ENCODE measurements at regions not wholly inside any gene's neighbourhood (a gene's known extent, or its start where the extent isn't known, plus 50 kb on each side); places are given as distances from the start of the nearest gene placed in this dataset.

DNA sequence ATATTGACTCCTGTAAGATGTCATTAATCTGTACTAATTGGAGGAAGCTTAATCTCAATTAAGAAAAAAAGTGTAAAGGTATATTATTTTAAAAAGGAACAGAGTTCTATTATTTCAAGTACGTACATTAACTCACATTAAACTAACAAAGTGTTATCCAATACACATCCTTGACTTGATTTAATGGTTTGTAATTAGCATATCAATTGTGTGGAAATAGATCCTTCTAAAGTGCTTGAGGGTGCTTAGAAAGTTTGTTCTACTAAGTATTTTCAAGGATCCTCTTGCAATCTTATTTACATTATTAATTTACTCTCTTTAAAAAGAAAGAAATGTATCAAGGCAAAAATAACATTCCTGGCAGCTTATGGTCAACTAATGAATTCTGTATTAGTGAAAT is 720.3 kb downstream of the KCNJ3 start:
- no peak for TF ChIP-seq EZH2 (IDR thresholded peaks at IDR 0.05; ENCODE audit: low read length, missing control alignments)
- TF ChIP-seq, protein P1, sequence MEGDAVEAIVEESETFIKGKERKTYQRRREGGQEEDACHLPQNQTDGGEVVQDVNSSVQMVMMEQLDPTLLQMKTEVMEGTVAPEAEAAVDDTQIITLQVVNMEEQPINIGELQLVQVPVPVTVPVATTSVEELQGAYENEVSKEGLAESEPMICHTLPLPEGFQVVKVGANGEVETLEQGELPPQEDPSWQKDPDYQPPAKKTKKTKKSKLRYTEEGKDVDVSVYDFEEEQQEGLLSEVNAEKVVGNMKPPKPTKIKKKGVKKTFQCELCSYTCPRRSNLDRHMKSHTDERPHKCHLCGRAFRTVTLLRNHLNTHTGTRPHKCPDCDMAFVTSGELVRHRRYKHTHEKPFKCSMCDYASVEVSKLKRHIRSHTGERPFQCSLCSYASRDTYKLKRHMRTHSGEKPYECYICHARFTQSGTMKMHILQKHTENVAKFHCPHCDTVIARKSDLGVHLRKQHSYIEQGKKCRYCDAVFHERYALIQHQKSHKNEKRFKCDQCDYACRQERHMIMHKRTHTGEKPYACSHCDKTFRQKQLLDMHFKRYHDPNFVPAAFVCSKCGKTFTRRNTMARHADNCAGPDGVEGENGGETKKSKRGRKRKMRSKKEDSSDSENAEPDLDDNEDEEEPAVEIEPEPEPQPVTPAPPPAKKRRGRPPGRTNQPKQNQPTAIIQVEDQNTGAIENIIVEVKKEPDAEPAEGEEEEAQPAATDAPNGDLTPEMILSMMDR (conservative IDR thresholded peaks at IDR 0.05 in 1 of 2, IDR thresholded peaks at IDR 0.05 in 1 of 2; ENCODE audit: low read depth in 1 of 2, low read length in 2 of 2), result no peak

DNA sequence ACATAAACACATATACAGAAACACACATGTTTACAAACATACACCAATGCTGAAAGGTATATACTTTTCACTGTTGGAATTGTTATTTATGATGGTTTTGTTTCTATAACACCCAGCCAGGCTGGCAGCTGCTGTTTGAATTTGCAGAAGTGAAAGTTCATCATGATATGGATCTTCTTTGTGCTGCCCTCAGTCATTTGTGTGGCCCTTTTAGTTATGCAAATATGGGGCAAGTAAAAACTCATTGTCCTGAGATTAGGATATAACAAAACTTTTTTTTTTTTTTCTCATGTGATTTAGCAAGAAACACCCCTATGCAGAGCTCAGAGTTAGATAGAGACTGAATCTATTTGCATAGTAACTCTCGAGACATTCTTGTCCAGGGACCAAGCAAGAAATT is 714.1 kb downstream of the KCNJ3 start:
- Histone ChIP-seq H3K27me3 (ENCODE audit: control insufficient read depth, insufficient read depth, low read length) (no peaks in the 10 kb centered on the region), H3K27ac (ENCODE audit: insufficient read depth, low read length) (no peak overlapping the region), H3K4me3 (replicated peaks in 1 of 4; ENCODE audit: control extremely low read depth in 1 of 4, insufficient read depth in 1 of 4, low read depth in 3 of 4, low read length in 4 of 4) (no peak overlapping the region), H2AFZ (ENCODE audit: low read length) (no peak overlapping the region), H3K79me2 (ENCODE audit: control insufficient read depth, insufficient read depth, low read length) (no peaks in the 10 kb centered on the region), H4K20me1 (ENCODE audit: control insufficient read depth, extremely low read depth, insufficient read depth, low read length) (no peaks in the 10 kb centered on the region), H3K9me3 (ENCODE audit: control insufficient read depth, insufficient read depth, low read depth, low read length) (no peaks in the 10 kb centered on the region), H3K9ac (ENCODE audit: insufficient read depth, low read length) (no peak overlapping the region), H3K4me1 (ENCODE audit: control insufficient read depth, extremely low read depth, insufficient read depth, low read length) (no peaks in the 10 kb centered on the region), H3K36me3 (ENCODE audit: control insufficient read depth, insufficient read depth, low read length) (no peaks in the 10 kb centered on the region), H3K4me2 (ENCODE audit: extremely low read depth, insufficient read depth, low read length) (no peak overlapping the region)
- no peak for TF ChIP-seq EZH2 (IDR thresholded peaks at IDR 0.05; ENCODE audit: low read length, missing control alignments)
- TF ChIP-seq, protein P1 (conservative IDR thresholded peaks at IDR 0.05 in 1 of 2, IDR thresholded peaks at IDR 0.05 in 1 of 2; ENCODE audit: low read depth in 1 of 2, low read length in 2 of 2), result no peak
- DNase-seq (ENCODE audit: low read depth in 2 of 2), result no peak

More for the DNA sequence above, 720.3 kb downstream of the KCNJ3 start:
- H3K9ac ChIP-seq (ENCODE audit: insufficient read depth, low read length), result no peak overlapping the region
- H3K4me1 ChIP-seq (ENCODE audit: control insufficient read depth, extremely low read depth, insufficient read depth, low read length), result no peaks in the 10 kb centered on the region
- H3K4me3 ChIP-seq (replicated peaks in 1 of 4; ENCODE audit: control extremely low read depth in 1 of 4, insufficient read depth in 1 of 4, low read depth in 3 of 4, low read length in 4 of 4), result no peak overlapping the region
- no peaks in the 10 kb centered on the region for H3K9me3 ChIP-seq (ENCODE audit: control insufficient read depth, insufficient read depth, low read depth, low read length)
- no peaks in the 10 kb centered on the region for H4K20me1 ChIP-seq (ENCODE audit: control insufficient read depth, extremely low read depth, insufficient read depth, low read length)
- no peak for DNase-seq (ENCODE audit: low read depth in 2 of 2)
- H3K79me2 ChIP-seq (ENCODE audit: control insufficient read depth, insufficient read depth, low read length), result no peaks in the 10 kb centered on the region
- H3K27ac ChIP-seq (ENCODE audit: insufficient read depth, low read length), result no peak overlapping the region
- H3K36me3 ChIP-seq (ENCODE audit: control insufficient read depth, insufficient read depth, low read length), result no peaks in the 10 kb centered on the region
- H3K4me2 ChIP-seq (ENCODE audit: extremely low read depth, insufficient read depth, low read length), result no peak overlapping the region
- no peak overlapping the region for H2AFZ ChIP-seq (ENCODE audit: low read length)
- H3K27me3 ChIP-seq (ENCODE audit: control insufficient read depth, insufficient read depth, low read length), result no peaks in the 10 kb centered on the region

DNA sequence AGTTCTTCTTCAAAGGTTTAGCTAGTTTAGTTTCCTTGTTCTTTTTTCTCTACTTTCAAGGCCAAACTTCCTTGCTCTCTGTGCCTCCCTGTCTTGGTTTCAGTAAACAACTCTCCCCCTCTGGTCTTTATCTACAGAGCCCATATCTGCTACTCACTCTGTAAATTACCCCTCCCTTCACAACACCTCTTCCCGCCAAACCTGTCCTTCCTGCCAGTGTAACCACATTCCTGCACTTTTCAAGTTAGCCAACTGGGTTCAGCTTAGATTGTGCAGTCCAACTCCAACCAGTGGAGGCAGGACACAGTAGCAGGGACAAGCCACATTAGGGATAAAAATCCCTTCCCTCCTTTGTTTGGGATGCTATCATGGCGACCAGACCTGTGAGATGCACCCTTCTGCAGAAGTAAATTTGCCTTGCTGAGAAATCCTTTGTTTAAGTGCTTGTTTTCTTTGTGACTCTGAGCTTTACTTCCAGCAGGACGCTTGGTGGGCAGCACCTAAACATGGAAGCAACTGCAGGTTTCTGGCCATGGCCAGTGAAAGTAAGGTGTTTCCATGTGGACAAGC is 706.0 kb downstream of the KCNJ3 start:
- TF ChIP-seq, protein P1 (conservative IDR thresholded peaks at IDR 0.05 in 1 of 2, IDR thresholded peaks at IDR 0.05 in 1 of 2; ENCODE audit: low read depth in 1 of 2, low read length in 2 of 2), result no peak
- no peak for TF ChIP-seq EZH2 (IDR thresholded peaks at IDR 0.05; ENCODE audit: low read length, missing control alignments)
- no peaks in the 10 kb centered on the region for H3K4me1 ChIP-seq (ENCODE audit: control insufficient read depth, extremely low read depth, insufficient read depth, low read length)
- no peak overlapping the region for H3K9ac ChIP-seq (ENCODE audit: insufficient read depth, low read length)

More for the DNA sequence above, 706.0 kb downstream of the KCNJ3 start:
- H3K4me3 ChIP-seq (replicated peaks in 1 of 4; ENCODE audit: control extremely low read depth in 1 of 4, insufficient read depth in 1 of 4, low read depth in 3 of 4, low read length in 4 of 4), result no peak overlapping the region
- H3K36me3 ChIP-seq (ENCODE audit: control insufficient read depth, insufficient read depth, low read length), result no peaks in the 10 kb centered on the region
- H3K27ac ChIP-seq (ENCODE audit: insufficient read depth, low read length), result no peak overlapping the region
- no peak overlapping the region for H3K4me2 ChIP-seq (ENCODE audit: extremely low read depth, insufficient read depth, low read length)
- H2AFZ ChIP-seq (ENCODE audit: low read length), result no peak overlapping the region
- H3K9me3 ChIP-seq (ENCODE audit: control insufficient read depth, insufficient read depth, low read depth, low read length), result no peaks in the 10 kb centered on the region
- no peaks in the 10 kb centered on the region for H4K20me1 ChIP-seq (ENCODE audit: control insufficient read depth, extremely low read depth, insufficient read depth, low read length)
- DNase-seq (ENCODE audit: low read depth in 2 of 2), result no peak
- H3K79me2 ChIP-seq (ENCODE audit: control insufficient read depth, insufficient read depth, low read length), result no peaks in the 10 kb centered on the region
- no peaks in the 10 kb centered on the region for H3K27me3 ChIP-seq (ENCODE audit: control insufficient read depth, insufficient read depth, low read length)

Measured in fibroblast of lung (primary cell).